A204.1 (cell line): ENCODE measurements at regions not wholly inside any gene's neighbourhood (a gene's known extent, or its start where the extent isn't known, plus 50 kb on each side); places are given as distances from the start of the nearest gene placed in this dataset.
"Not testable (repeated sequence)": the region's sequence is repeated elsewhere in the genome, so short reads cannot be mapped to it uniquely, and the experiment has no call there.

Experiments used
- FAIRE-seq: peaks from 2 replicates; lab custom pipeline; 2012; peaks lifted over from hg19 to GRCh38; lab: Jason Lieb, UNC

GRCh38 chr10:120051671-120052070 lies 159.1 kb downstream of the SEC23IP start:
- FAIRE-seq = no peak

DNA sequence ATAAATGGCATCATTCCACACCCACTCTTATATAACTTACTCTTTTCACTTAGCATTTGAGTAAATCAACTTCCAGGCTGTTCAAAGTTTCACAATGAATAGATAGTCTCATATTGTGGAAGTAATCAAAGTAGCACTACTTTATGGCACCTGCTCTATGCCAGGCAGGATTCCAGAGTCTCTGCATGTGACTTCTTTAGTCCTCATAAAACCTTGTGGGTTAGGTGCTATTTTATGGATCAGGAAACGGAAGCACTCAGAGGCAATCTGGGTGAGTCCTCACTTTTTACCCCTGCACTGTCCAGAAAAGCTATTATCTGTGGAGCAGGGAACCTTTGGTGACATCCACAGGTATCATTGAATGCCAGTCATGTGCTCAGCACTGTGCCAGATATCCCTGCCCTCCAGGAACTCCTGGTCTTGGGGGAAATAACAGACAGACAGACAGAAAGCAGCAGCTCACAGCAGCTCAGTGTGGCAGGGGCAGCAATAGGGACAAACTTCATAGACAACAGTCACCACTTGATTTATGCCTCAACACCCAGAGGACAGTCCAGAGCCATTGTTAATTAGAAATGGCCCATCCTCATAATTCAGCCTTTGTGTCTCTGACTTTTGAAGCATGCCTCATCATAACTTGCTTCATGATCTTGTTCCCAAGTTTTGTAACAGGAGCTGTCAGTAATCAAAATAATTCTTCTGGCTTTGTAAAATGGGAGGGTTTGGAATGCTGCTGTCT lies 160.6 kb downstream of the SEC23IP start:
- FAIRE-seq = no peak

DNA sequence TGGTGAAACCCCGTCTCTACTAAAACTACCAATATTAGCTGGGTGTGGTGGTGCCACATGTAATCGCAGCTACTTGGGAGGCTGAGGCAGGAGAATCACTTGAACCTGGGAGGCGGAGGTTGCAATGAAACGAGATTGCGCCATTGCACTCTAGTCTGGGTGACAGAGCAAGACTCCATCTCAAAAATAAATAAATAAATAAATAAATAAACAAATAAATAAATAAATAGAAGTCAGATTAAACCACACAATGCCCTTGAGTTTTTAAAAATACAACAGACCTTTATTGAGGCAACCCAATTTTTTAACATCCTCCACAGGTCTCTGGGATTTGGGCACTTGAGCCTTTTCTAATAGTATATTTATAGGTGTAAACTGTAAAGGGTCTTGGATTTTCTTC lies 167.3 kb downstream of the SEC23IP start:
- FAIRE-seq = not testable (repeated sequence)

- no peak for FAIRE-seq
These were observed 174.9 kb downstream of the SEC23IP start for GRCh38 chr10:120067427-120067826.

- FAIRE-seq = no peak
These were observed 177.2 kb downstream of the SEC23IP start for GRCh38 chr10:120069700-120070099.

GRCh38 chr10:120075349-120075748 lies 182.8 kb downstream of the SEC23IP start:
- FAIRE-seq = no peak

GRCh38 chr10:120076996-120077706 lies 184.6 kb downstream of the SEC23IP start:
- FAIRE-seq = no peak

- no peak for FAIRE-seq
These were observed 185.4 kb downstream of the SEC23IP start for GRCh38 chr10:120077707-120078492.

GRCh38 chr10:120085096-120085796 lies 192.7 kb downstream of the SEC23IP start:
- no peak for FAIRE-seq

- FAIRE-seq = no peak
These were observed 193.5 kb downstream of the SEC23IP start for GRCh38 chr10:120086066-120086465.

DNA sequence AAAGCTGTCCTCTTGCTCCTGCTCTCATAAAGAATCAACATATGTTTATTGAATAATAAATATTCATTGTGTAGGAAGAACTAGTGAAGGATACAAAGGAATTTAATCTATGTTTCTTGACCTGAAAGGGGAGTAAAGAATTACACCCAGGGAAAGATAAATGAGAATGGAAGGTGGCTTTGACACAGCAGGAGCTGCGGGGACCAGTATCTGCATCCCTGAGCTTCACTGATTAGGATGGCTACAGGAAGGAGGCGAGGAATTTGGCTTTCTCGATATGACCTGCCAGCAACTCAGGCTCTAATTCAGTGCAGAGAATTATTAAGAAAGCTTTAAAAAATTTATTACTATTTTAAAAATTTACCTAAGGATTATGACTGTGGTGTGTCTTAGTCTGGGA lies 194.6 kb downstream of the SEC23IP start:
- FAIRE-seq = no peak

- FAIRE-seq = no peak
These were observed 203.3 kb downstream of the SEC23IP start for GRCh38 chr10:120095875-120096274.

GRCh38 chr10:120097766-120098165 lies 205.2 kb downstream of the SEC23IP start:
- FAIRE-seq = no peak

DNA sequence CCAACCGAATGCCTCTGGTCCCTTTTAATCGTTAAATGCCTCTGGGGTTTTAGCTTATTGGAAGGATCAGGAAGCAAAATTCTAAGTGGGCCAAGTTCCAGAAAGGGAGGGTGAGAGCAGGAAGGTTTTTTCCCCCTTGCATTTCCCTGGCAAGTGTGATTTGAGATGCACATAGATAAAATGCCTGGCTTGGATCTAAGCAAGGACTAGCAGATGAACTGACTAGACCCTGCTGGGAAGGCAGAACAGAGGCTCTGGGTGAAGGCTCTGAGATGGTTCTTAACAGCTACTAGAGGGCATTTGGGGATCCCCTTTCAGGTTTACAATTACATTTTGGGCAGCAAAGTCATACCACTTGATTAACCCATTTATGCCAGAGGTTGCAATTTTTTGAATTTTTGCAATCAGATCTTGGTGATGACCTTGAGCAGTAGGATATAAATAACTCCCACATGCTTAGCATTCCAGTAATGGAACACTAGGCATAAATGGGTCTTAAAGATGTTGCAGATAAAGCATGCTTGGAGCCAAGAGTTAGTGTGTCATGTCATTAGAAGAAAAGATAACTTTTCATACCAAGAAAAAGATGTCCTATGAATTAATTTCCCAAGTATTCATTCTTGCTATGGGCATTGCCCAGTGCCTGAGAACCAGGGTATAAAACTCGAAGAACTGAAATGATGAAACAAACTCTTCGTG lies 205.9 kb downstream of the SEC23IP start:
- no peak for FAIRE-seq

- no peak for FAIRE-seq
These were observed 211.4 kb downstream of the SEC23IP start for GRCh38 chr10:120103738-120104560.

- FAIRE-seq = no peak
These were observed 212.5 kb downstream of the SEC23IP start for GRCh38 chr10:120105001-120105400.

- FAIRE-seq = no peak
These were observed 213.0 kb downstream of the SEC23IP start for GRCh38 chr10:120105492-120105891.

DNA sequence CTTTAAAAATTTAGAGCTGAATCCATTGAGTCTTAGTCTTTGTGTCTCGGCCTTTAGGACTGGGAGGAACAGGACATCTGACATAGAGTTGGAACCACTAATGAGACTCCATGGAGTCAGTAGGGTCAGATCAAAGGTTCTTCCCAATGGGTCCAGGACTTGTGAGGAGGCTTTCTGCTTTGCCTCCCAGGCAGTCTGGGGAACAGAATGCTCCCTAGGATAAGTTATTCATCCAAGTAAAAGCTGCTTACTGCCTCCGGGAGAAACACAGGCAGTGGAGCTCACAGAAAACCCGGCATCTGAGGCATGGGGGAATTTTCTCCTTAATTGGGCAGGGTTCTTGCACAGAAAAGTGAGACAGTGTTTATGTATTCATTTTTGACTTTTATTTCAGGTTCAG lies 216.4 kb downstream of the SEC23IP start:
- FAIRE-seq = no peak

DNA sequence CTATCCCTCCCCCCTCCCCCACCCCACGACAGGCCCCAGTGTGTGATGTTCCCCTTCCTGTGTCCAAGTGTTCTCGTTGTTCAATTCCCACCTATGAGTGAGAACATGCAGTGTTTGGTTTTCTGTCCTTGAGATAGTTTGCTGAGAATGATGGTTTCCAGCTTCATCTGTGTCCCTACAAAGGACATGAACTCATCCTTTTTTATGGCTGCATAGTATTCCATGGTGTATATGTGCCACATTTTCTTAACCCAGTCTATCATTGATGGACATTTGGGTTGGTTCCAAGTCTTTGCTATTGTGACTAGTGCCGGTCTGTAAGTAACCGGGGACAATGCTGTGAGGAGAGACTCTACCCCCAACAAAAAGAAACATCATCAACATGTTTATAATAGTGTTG lies 217.2 kb downstream of the SEC23IP start:
- FAIRE-seq = not testable (repeated sequence)

DNA sequence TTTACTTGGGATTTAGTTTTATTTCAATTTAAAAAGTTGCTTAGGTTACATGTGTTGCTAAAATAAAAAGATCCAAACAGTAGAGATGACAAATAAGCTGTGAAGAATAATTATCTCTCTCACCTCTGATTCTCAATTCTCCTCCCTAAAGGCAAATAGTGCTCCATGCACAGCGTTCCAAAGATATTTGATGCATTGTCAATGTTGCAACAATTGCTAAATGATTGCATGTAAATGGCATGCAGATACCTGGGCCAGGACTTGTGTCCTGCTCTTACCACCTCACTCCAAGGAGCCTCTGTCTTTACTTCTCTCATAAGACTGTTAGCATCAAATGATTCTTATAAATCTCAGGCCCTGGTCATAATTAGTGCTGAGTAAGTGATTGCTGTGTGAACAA lies 217.7 kb downstream of the SEC23IP start:
- no peak for FAIRE-seq

GRCh38 chr10:120111628-120112027 lies 219.1 kb downstream of the SEC23IP start:
- FAIRE-seq = no peak
